GM23248 (cell line): ENCODE measurements at regions not wholly inside any gene's neighbourhood (a gene's known extent, or its start where the extent isn't known, plus 50 kb on each side); places are given as distances from the start of the nearest gene placed in this dataset.

Source experiments
- DNase-seq: peaks from one replicate; pipeline ENCODE4 v3.0.0-alpha.2; 2015
- H2AFZ ChIP-seq: fragments of 200-600 bp; sonication (generic); 2 replicates; pipeline ENCODE4 v1.6.1; 2016; ENCODE audit warnings: antibody characterized with exemption
- H3F3A ChIP-seq: fragments of 200-600 bp; sonication (generic); 2 replicates; pipeline ENCODE4 v1.6.1; 2016; ENCODE audit warnings: mild to moderate bottlenecking, antibody characterized with exemption, mixed run types; ENCODE audit not compliant: insufficient read depth
- H3K27ac ChIP-seq: fragments of 200-600 bp; sonication (generic); 2 replicates; pipeline ENCODE4 v1.5.1; 2016; ENCODE audit warnings: mild to moderate bottlenecking
- H3K27me3 ChIP-seq: fragments of 200-600 bp; sonication (generic); replicated peaks from 2 replicates; pipeline ENCODE4 v1.6.1; 2016; ENCODE audit warnings: mild to moderate bottlenecking; ENCODE audit not compliant: insufficient read depth
- H3K36me3 ChIP-seq: fragments of 200-600 bp; sonication (generic); 2 replicates; pipeline ENCODE4 v1.6.1; 2016; ENCODE audit warnings: low read depth, mild to moderate bottlenecking
- H3K4me1 ChIP-seq: fragments of 200-600 bp; sonication (generic); 2 replicates; pipeline ENCODE4 v1.6.1; 2016; ENCODE audit warnings: mild to moderate bottlenecking; ENCODE audit not compliant: insufficient read depth
- H3K4me2 ChIP-seq: fragments of 200-600 bp; sonication (generic); one replicate; pipeline ENCODE4 v1.6.1; 2016; ENCODE audit warnings: mild to moderate bottlenecking; ENCODE audit not compliant: unreplicated experiment
- H3K4me3 ChIP-seq: fragments of 200-600 bp; sonication (generic); 2 replicates; pipeline ENCODE4 v1.5.1; 2016; ENCODE audit warnings: mild to moderate bottlenecking
- H3K79me2 ChIP-seq: fragments of 200-600 bp; sonication (generic); 2 replicates; pipeline ENCODE4 v1.6.1; 2016; ENCODE audit warnings: mild to moderate bottlenecking; ENCODE audit not compliant: insufficient read depth
- H3K9ac ChIP-seq: fragments of 200-600 bp; sonication (generic); 2 replicates; pipeline ENCODE4 v1.6.1; 2016; ENCODE audit warnings: mild to moderate bottlenecking
- H3K9me2 ChIP-seq: fragments of 200-600 bp; sonication (generic); 2 replicates; pipeline ENCODE4 v1.6.1; 2016; ENCODE audit warnings: mixed run types, mild to moderate bottlenecking, moderate library complexity; ENCODE audit not compliant: insufficient read depth
- H3K9me3 ChIP-seq: fragments of 200-600 bp; sonication (generic); one replicate; pipeline ENCODE4 v1.6.1; 2017; ENCODE audit warnings: low read depth
- H4K20me1 ChIP-seq: fragments of 200-600 bp; sonication (generic); 2 replicates; pipeline ENCODE4 v1.6.0; 2016; ENCODE audit not compliant: insufficient read depth
- EZH2 ChIP-seq: fragments of 200-600 bp; sonication (generic); IDR thresholded peaks from 2 replicates; pipeline ENCODE4 v1.6.1; 2018; ENCODE audit warnings: antibody characterized with exemption, mild to moderate bottlenecking; ENCODE audit not compliant: insufficient read depth, poor library complexity, severe bottlenecking
- EZH2phosphoT487 ChIP-seq: fragments of 200-600 bp; sonication (generic); IDR thresholded peaks from 2 replicates; pipeline ENCODE4 v1.6.1; 2018; ENCODE audit warnings: antibody characterized with exemption, moderate library complexity, mild to moderate bottlenecking, low read depth; ENCODE audit not compliant: insufficient read depth
- WGBS, 2 experiments: methylation state at CpG; one replicate each; pipeline ENCODE4 v1.1.6; 2015 to 2017; ENCODE audit warnings: low lambda C conversion rate in 2 of 2, low coverage in 1 of 2; ENCODE audit errors: missing lambda C conversion rate in 2 of 2; 5-methylcytosine and 5-hydroxymethylcytosine counted together
- in situ Hi-C: fragments of 300-500 bp; cut with MboI; formaldehyde crosslinking; loops from 2 replicates; pipeline ENCODE4 v1.15.0; 2020

DNA sequence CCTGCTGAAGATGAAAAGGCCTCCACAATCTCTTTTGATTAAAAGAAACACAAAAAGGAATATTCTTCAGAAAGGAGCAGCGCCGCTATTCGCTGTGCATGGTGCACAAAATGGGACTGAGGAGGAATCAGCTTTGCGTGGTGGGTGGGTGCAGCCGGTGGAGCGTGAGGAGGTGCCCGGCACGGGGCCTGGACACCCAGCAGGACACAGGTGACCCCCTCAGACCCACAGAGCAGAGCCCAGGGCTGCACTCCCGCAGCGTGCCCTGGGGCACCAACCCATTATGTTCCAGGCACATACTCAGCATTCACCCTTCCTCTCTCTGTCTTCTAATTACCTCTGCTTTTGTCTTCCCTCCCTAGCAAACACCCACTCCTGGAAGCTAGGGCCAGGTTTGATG is 238.0 kb upstream of the PPP2R2D start:
- no peaks in the 10 kb centered on the region for H3K4me1 ChIP-seq
- no peak overlapping the region for H2AFZ ChIP-seq
- TF ChIP-seq EZH2 (no peak), EZH2phosphoT487 (no peak)
- H3K4me3 ChIP-seq: no peak overlapping the region
- 54 to 56% methylated on average over 10 of the region's 10 CpGs for WGBS, 2 experiments
- DNase-seq: no peak
- no peaks in the 10 kb centered on the region for H3K27me3 ChIP-seq
- no peaks in the 10 kb centered on the region for H4K20me1 ChIP-seq
- in situ Hi-C loops: no loop called here
- no peaks in the 10 kb centered on the region for H3K79me2 ChIP-seq
- no peaks in the 10 kb centered on the region for H3K9me3 ChIP-seq
- H3K4me2 ChIP-seq: no peak overlapping the region
- no peaks in the 10 kb centered on the region for H3F3A ChIP-seq
- no peak overlapping the region for H3K9ac ChIP-seq
- no peaks in the 10 kb centered on the region for H3K9me2 ChIP-seq
- no peaks in the 10 kb centered on the region for H3K36me3 ChIP-seq
- no peak overlapping the region for H3K27ac ChIP-seq

GRCh38 chr10:131663351-131663750 is 237.5 kb upstream of the PPP2R2D start:
- Histone ChIP-seq H2AFZ (no peak overlapping the region), H3K27me3 (no peaks in the 10 kb centered on the region), H3K36me3 (no peaks in the 10 kb centered on the region), H3K9me2 (no peaks in the 10 kb centered on the region), H3K9me3 (no peaks in the 10 kb centered on the region), H3K4me3 (no peak overlapping the region), H3K27ac (no peak overlapping the region), H4K20me1 (no peaks in the 10 kb centered on the region), H3K9ac (no peak overlapping the region), H3K4me2 (no peak overlapping the region), H3K4me1 (no peaks in the 10 kb centered on the region), H3F3A (no peaks in the 10 kb centered on the region), H3K79me2 (no peaks in the 10 kb centered on the region)
- DNase-seq: no peak
- in situ Hi-C loops: no loop called here
- no peak for TF ChIP-seq EZH2phosphoT487
- no peak for TF ChIP-seq EZH2
- WGBS, 2 experiments: 29 to 30% methylated on average over 4 of the region's 4 CpGs

DNA sequence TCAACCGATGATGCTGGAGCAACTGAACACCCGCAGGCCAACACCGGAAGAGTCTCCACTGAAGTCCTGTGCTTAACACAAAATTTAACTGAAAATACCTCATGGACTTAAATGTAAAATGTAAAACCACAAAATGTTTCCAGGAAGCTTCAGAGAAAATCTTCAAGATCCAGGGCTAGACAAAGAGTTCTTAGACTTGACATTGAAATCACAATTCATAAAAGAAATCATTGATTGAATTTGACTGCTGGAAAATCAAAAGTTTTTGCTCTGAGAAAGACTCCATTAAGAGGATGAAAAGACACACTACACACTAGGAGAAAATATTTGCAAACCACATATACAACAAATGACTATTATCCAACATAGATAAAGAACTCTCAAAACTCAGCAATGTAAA is 234.7 kb upstream of the PPP2R2D start:
- Histone ChIP-seq H3F3A (no peaks in the 10 kb centered on the region), H3K79me2 (no peaks in the 10 kb centered on the region), H4K20me1 (no peaks in the 10 kb centered on the region), H3K27ac (no peak overlapping the region), H3K9ac (no peak overlapping the region), H3K9me3 (no peaks in the 10 kb centered on the region), H3K4me2 (no peak overlapping the region), H3K4me3 (no peak overlapping the region), H3K4me1 (no peaks in the 10 kb centered on the region), H2AFZ (no peak overlapping the region), H3K36me3 (no peaks in the 10 kb centered on the region), H3K27me3 (no peaks in the 10 kb centered on the region), H3K9me2 (no peaks in the 10 kb centered on the region)
- 38 to 44% methylated on average over 3 of the region's 3 CpGs for WGBS, 2 experiments
- DNase-seq: no peak
- no peak for TF ChIP-seq EZH2phosphoT487
- no peak for TF ChIP-seq EZH2
- in situ Hi-C loops: no loop called here

- Histone ChIP-seq H3K27ac (no peak overlapping the region), H3K4me1 (no peaks in the 10 kb centered on the region), H3K9me2 (no peaks in the 10 kb centered on the region), H3K36me3 (no peaks in the 10 kb centered on the region), H3K27me3 (no peaks in the 10 kb centered on the region), H3K9me3 (no peaks in the 10 kb centered on the region), H3F3A (no peaks in the 10 kb centered on the region), H3K79me2 (no peaks in the 10 kb centered on the region), H4K20me1 (no peaks in the 10 kb centered on the region), H2AFZ (no peak overlapping the region), H3K9ac (no peak overlapping the region), H3K4me3 (no peak overlapping the region), H3K4me2 (no peak overlapping the region)
- no peak for DNase-seq
- in situ Hi-C loops: no loop called here
- 31 to 43% methylated on average over 4 of the region's 4 CpGs for WGBS, 2 experiments
- TF ChIP-seq EZH2: no peak
- TF ChIP-seq EZH2phosphoT487: no peak
Observed at GRCh38 chr10:131667047-131667446, 233.8 kb upstream of the PPP2R2D start.

GRCh38 chr10:131667561-131667960 is 233.2 kb upstream of the PPP2R2D start:
- Histone ChIP-seq H3F3A (no peaks in the 10 kb centered on the region), H2AFZ (no peak overlapping the region), H3K9me3 (no peaks in the 10 kb centered on the region), H3K4me3 (no peak overlapping the region), H3K9ac (no peak overlapping the region), H3K27ac (no peak overlapping the region), H3K79me2 (no peaks in the 10 kb centered on the region), H3K9me2 (no peaks in the 10 kb centered on the region), H4K20me1 (no peaks in the 10 kb centered on the region), H3K4me1 (no peaks in the 10 kb centered on the region), H3K27me3 (no peaks in the 10 kb centered on the region), H3K36me3 (no peaks in the 10 kb centered on the region), H3K4me2 (no peak overlapping the region)
- TF ChIP-seq EZH2 (no peak), EZH2phosphoT487 (no peak)
- WGBS, 2 experiments: 21 to 54% methylated on average over 7 of the region's 7 CpGs
- no peak for DNase-seq
- in situ Hi-C loops: no loop called here
